ENCODE measurements at regions not wholly inside any gene's neighbourhood (a gene's known extent, or its start where the extent isn't known, plus 50 kb on each side); places are given as distances from the start of the nearest gene placed in this dataset.

GRCh38 chr12:124517260-124518050, 50.0 kb downstream of the NCOR2 start:
- no peak overlapping the region for H3K27ac ChIP-seq (ENCODE audit: low read depth, low read length)
- Mint-ChIP-seq H3K4me1 (peaks cover 7 to 36% (median 11%) of the 10 kb centered on the region in 4 donors), H3K36me3 (peaks cover 3 to 5% of the 10 kb centered on the region in 2 donors), H3K27me3 (no peaks in the 10 kb centered on the region), H3K27ac (no peak overlapping the region), H3K4me3 (no peak overlapping the region), H3K9me3 (no peaks in the 10 kb centered on the region)
- peaks cover 5% of the 10 kb centered on the region for H3K4me1 ChIP-seq (ENCODE audit: insufficient read depth, low read length)
- intact Hi-C loops (cut with micrococcal nuclease): no loop called here
- H3K36me3 ChIP-seq (ENCODE audit: insufficient read depth, low read length): no peaks in the 10 kb centered on the region
- no peak overlapping the region for H3K4me3 ChIP-seq (ENCODE audit: low read length in 2 of 2)
- no peaks in the 10 kb centered on the region for H3K27me3 ChIP-seq (ENCODE audit: insufficient read depth, low read length)
- CTCF ChIA-PET (ENCODE audit: partially characterized antibody): no interaction called here
- no peak for DNase-seq
- no peaks in the 10 kb centered on the region for H3K9me3 ChIP-seq (ENCODE audit: control insufficient read depth in 1 of 2, low read length in 2 of 2)
- POLR2A ChIA-PET (ENCODE audit: partially characterized antibody): no interaction called here

- H3K4me3 ChIP-seq (ENCODE audit: low read length in 2 of 2): no peak overlapping the region
- Mint-ChIP-seq H3K27ac (no peak overlapping the region), H3K27me3 (no peaks in the 10 kb centered on the region), H3K9me3 (no peaks in the 10 kb centered on the region), H3K4me1 (peaks cover 7 to 36% (median 11%) of the 10 kb centered on the region in 4 donors), H3K36me3 (peaks cover 5% of the 10 kb centered on the region in 2 donors), H3K4me3 (no peak overlapping the region)
- H3K27me3 ChIP-seq (ENCODE audit: insufficient read depth, low read length): no peaks in the 10 kb centered on the region
- DNase-seq: no peak
- no peaks in the 10 kb centered on the region for H3K9me3 ChIP-seq (ENCODE audit: control insufficient read depth in 1 of 2, low read length in 2 of 2)
- intact Hi-C loops (cut with micrococcal nuclease): no loop called here
- POLR2A ChIA-PET (ENCODE audit: partially characterized antibody): no interaction called here
- H3K27ac ChIP-seq (ENCODE audit: low read depth, low read length): no peak overlapping the region
- no peaks in the 10 kb centered on the region for H3K36me3 ChIP-seq (ENCODE audit: insufficient read depth, low read length)
- H3K4me1 ChIP-seq (ENCODE audit: insufficient read depth, low read length): peaks cover 5% of the 10 kb centered on the region
- CTCF ChIA-PET (ENCODE audit: partially characterized antibody): no interaction called here
Observed at GRCh38 chr12:124516850-124517249, 50.6 kb downstream of the NCOR2 start.

- ChIA-PET POLR2A (ENCODE audit: partially characterized antibody) (no interaction called here), CTCF (ENCODE audit: partially characterized antibody) (no interaction called here)
- Histone ChIP-seq H3K4me1 (ENCODE audit: insufficient read depth, low read length) (peaks cover 5% of the 10 kb centered on the region), H3K27me3 (ENCODE audit: insufficient read depth, low read length) (no peaks in the 10 kb centered on the region), H3K27ac (ENCODE audit: low read depth, low read length) (no peak overlapping the region), H3K4me3 (ENCODE audit: low read length in 2 of 2) (no peak overlapping the region), H3K9me3 (ENCODE audit: control insufficient read depth in 1 of 2, low read length in 2 of 2) (no peaks in the 10 kb centered on the region), H3K36me3 (ENCODE audit: insufficient read depth, low read length) (no peaks in the 10 kb centered on the region)
- DNase-seq: no peak
- Mint-ChIP-seq H3K27me3 (no peaks in the 10 kb centered on the region), H3K4me3 (no peak overlapping the region), H3K27ac (no peak overlapping the region), H3K4me1 (peaks cover 5 to 33% (median 11%) of the 10 kb centered on the region in 4 donors), H3K9me3 (no peaks in the 10 kb centered on the region), H3K36me3 (peaks cover 5% of the 10 kb centered on the region in 2 donors)
- intact Hi-C loops (cut with micrococcal nuclease): no loop called here
Observed at GRCh38 chr12:124515981-124516380, 51.4 kb downstream of the NCOR2 start.

- POLR2A ChIA-PET (ENCODE audit: partially characterized antibody): no interaction called here
- Histone ChIP-seq H3K4me3 (ENCODE audit: low read length in 2 of 2) (no peak overlapping the region), H3K27me3 (ENCODE audit: insufficient read depth, low read length) (no peaks in the 10 kb centered on the region), H3K36me3 (ENCODE audit: insufficient read depth, low read length) (no peaks in the 10 kb centered on the region), H3K9me3 (ENCODE audit: control insufficient read depth in 1 of 2, low read length in 2 of 2) (no peaks in the 10 kb centered on the region), H3K4me1 (ENCODE audit: insufficient read depth, low read length) (peaks cover 5% of the 10 kb centered on the region), H3K27ac (ENCODE audit: low read depth, low read length) (no peak overlapping the region)
- CTCF ChIA-PET (ENCODE audit: partially characterized antibody): no interaction called here
- no peaks in the 10 kb centered on the region for H3K9me3 Mint-ChIP-seq
- no peaks in the 10 kb centered on the region for H3K27me3 Mint-ChIP-seq
- H3K36me3 Mint-ChIP-seq: peaks cover 5% of the 10 kb centered on the region in 2 donors
- H3K4me1 Mint-ChIP-seq: peaks cover 9 to 36% (median 15%) of the 10 kb centered on the region in 4 donors
- DNase-seq: no peak
- H3K27ac Mint-ChIP-seq: peak overlapping the region in 1 of 7 donors; percentile 46
- intact Hi-C loops (cut with micrococcal nuclease): no loop called here
- H3K4me3 Mint-ChIP-seq: no peak overlapping the region
Observed at GRCh38 chr12:124514996-124515932, 52.1 kb downstream of the NCOR2 start.

GRCh38 chr12:124514145-124514995, 53.0 kb downstream of the NCOR2 start:
- H3K4me1 ChIP-seq (ENCODE audit: insufficient read depth, low read length): peaks cover 5% of the 10 kb centered on the region
- H3K27ac ChIP-seq (ENCODE audit: low read depth, low read length): no peak overlapping the region
- Mint-ChIP-seq H3K36me3 (peaks cover 5% of the 10 kb centered on the region in 2 donors), H3K27me3 (no peaks in the 10 kb centered on the region), H3K4me1 (peaks cover 8 to 35% (median 13%) of the 10 kb centered on the region in 4 donors), H3K9me3 (no peaks in the 10 kb centered on the region), H3K4me3 (no peak overlapping the region), H3K27ac (peak overlapping the region in 1 of 7 donors; percentile 47)
- H3K36me3 ChIP-seq (ENCODE audit: insufficient read depth, low read length): no peaks in the 10 kb centered on the region
- H3K9me3 ChIP-seq (ENCODE audit: control insufficient read depth in 1 of 2, low read length in 2 of 2): no peaks in the 10 kb centered on the region
- H3K27me3 ChIP-seq (ENCODE audit: insufficient read depth, low read length): no peaks in the 10 kb centered on the region
- POLR2A ChIA-PET (ENCODE audit: partially characterized antibody): interaction anchor here (0.6 kb wide), 1 partner anchor 74 kb away, joined by 3 read pairs; no protein-coding TSS in a partner anchor
- CTCF ChIA-PET (ENCODE audit: partially characterized antibody): no interaction called here
- intact Hi-C loops (cut with micrococcal nuclease): no loop called here
- H3K4me3 ChIP-seq (ENCODE audit: low read length in 2 of 2): no peak overlapping the region
- no peak for DNase-seq

GRCh38 chr12:124513297-124513867, 54.0 kb downstream of the NCOR2 start:
- peaks cover 5 to 32% (median 11%) of the 10 kb centered on the region in 4 donors for H3K4me1 Mint-ChIP-seq
- DNase-seq: no peak
- ChIA-PET CTCF (ENCODE audit: partially characterized antibody) (no interaction called here), POLR2A (ENCODE audit: partially characterized antibody) (no interaction called here)
- no peaks in the 10 kb centered on the region for H3K27me3 ChIP-seq (ENCODE audit: insufficient read depth, low read length)
- peaks cover 5% of the 10 kb centered on the region in 2 donors for H3K36me3 Mint-ChIP-seq
- H3K9me3 ChIP-seq (ENCODE audit: control insufficient read depth in 1 of 2, low read length in 2 of 2): no peaks in the 10 kb centered on the region
- H3K27me3 Mint-ChIP-seq: no peaks in the 10 kb centered on the region
- H3K4me1 ChIP-seq (ENCODE audit: insufficient read depth, low read length): peaks cover 5% of the 10 kb centered on the region
- no peak overlapping the region for H3K27ac ChIP-seq (ENCODE audit: low read depth, low read length)
- no peak overlapping the region for H3K4me3 ChIP-seq (ENCODE audit: low read length in 2 of 2)
- intact Hi-C loops (cut with micrococcal nuclease): no loop called here
- peak overlapping the region in 2 of 7 donors; percentile 23 to 37 for H3K27ac Mint-ChIP-seq
- H3K9me3 Mint-ChIP-seq: no peaks in the 10 kb centered on the region
- H3K4me3 Mint-ChIP-seq: no peak overlapping the region
- no peaks in the 10 kb centered on the region for H3K36me3 ChIP-seq (ENCODE audit: insufficient read depth, low read length)
